ENCODE measurements at regions not wholly inside any gene's neighbourhood (a gene's known extent, or its start where the extent isn't known, plus 50 kb on each side); places are given as distances from the start of the nearest gene placed in this dataset.

- CTCF ChIA-PET: interaction anchor here (1.0 kb wide), 1 partner anchor 10 kb away, joined by 4 read pairs; no protein-coding TSS in a partner anchor
- intact Hi-C loops (cut with micrococcal nuclease): no loop called here
These were observed 82.0 kb upstream of the WWC1 start for GRCh38 chr5:168209244-168209995.

GRCh38 chr5:168209997-168210396 is 81.4 kb upstream of the WWC1 start:
- ChIA-PET POLR2A (no interaction called here), CTCF (interaction anchor here (1.0 kb wide), 1 partner anchor 10 kb away, joined by 4 read pairs; no protein-coding TSS in a partner anchor)
- no peaks in the 10 kb centered on the region for H3K4me1 Mint-ChIP-seq (ENCODE audit: low read depth)
- H3K4me3 Mint-ChIP-seq: no peak overlapping the region
- no peaks in the 10 kb centered on the region for H3K36me3 Mint-ChIP-seq
- H3K9me3 Mint-ChIP-seq: no peaks in the 10 kb centered on the region
- no peak for DNase-seq
- H3K27me3 Mint-ChIP-seq: peaks cover 3% of the 10 kb centered on the region
- H3K27ac Mint-ChIP-seq: no peak overlapping the region
- intact Hi-C loops (cut with micrococcal nuclease): no loop called here

More at GRCh38 chr5:168209244-168209995, 82.0 kb upstream of the WWC1 start:
- Mint-ChIP-seq H3K27ac (no peak overlapping the region), H3K4me3 (no peak overlapping the region), H3K9me3 (no peaks in the 10 kb centered on the region), H3K27me3 (peaks cover 3% of the 10 kb centered on the region), H3K4me1 (ENCODE audit: low read depth) (no peaks in the 10 kb centered on the region), H3K36me3 (no peaks in the 10 kb centered on the region)
- no peak for DNase-seq
- POLR2A ChIA-PET: no interaction called here

GRCh38 chr5:168211245-168211644 is 80.2 kb upstream of the WWC1 start:
- Mint-ChIP-seq H3K4me1 (ENCODE audit: low read depth) (no peaks in the 10 kb centered on the region), H3K4me3 (no peak overlapping the region), H3K36me3 (no peaks in the 10 kb centered on the region), H3K27ac (no peak overlapping the region), H3K9me3 (no peaks in the 10 kb centered on the region), H3K27me3 (peaks cover 3% of the 10 kb centered on the region)
- CTCF ChIA-PET: no interaction called here
- POLR2A ChIA-PET: no interaction called here
- DNase-seq: no peak
- intact Hi-C loops (cut with micrococcal nuclease): no loop called here

GRCh38 chr5:168211936-168212335 is 79.5 kb upstream of the WWC1 start:
- POLR2A ChIA-PET: no interaction called here
- CTCF ChIA-PET: no interaction called here
- DNase-seq: no peak
- no peak overlapping the region for H3K27ac Mint-ChIP-seq
- intact Hi-C loops (cut with micrococcal nuclease): no loop called here
- H3K36me3 Mint-ChIP-seq: no peaks in the 10 kb centered on the region
- H3K9me3 Mint-ChIP-seq: no peaks in the 10 kb centered on the region
- H3K4me1 Mint-ChIP-seq (ENCODE audit: low read depth): no peaks in the 10 kb centered on the region
- H3K4me3 Mint-ChIP-seq: no peak overlapping the region
- peaks cover 3% of the 10 kb centered on the region for H3K27me3 Mint-ChIP-seq

GRCh38 chr5:168214071-168214470 is 77.4 kb upstream of the WWC1 start:
- intact Hi-C loops (cut with micrococcal nuclease): no loop called here
- H3K27ac Mint-ChIP-seq: no peak overlapping the region
- POLR2A ChIA-PET: no interaction called here
- H3K9me3 Mint-ChIP-seq: no peaks in the 10 kb centered on the region
- H3K36me3 Mint-ChIP-seq: no peaks in the 10 kb centered on the region
- H3K4me3 Mint-ChIP-seq: no peak overlapping the region
- H3K27me3 Mint-ChIP-seq: peaks cover 7% of the 10 kb centered on the region
- DNase-seq: no peak
- no peaks in the 10 kb centered on the region for H3K4me1 Mint-ChIP-seq (ENCODE audit: low read depth)
- CTCF ChIA-PET: no interaction called here

GRCh38 chr5:168214886-168215285 is 76.6 kb upstream of the WWC1 start:
- Mint-ChIP-seq H3K9me3 (no peaks in the 10 kb centered on the region), H3K4me1 (ENCODE audit: low read depth) (peaks cover 2% of the 10 kb centered on the region), H3K27me3 (peaks cover 5% of the 10 kb centered on the region), H3K4me3 (no peak overlapping the region), H3K27ac (no peak overlapping the region), H3K36me3 (no peaks in the 10 kb centered on the region)
- intact Hi-C loops (cut with micrococcal nuclease): no loop called here
- CTCF ChIA-PET: no interaction called here
- POLR2A ChIA-PET: no interaction called here
- DNase-seq: no peak

- Mint-ChIP-seq H3K36me3 (no peaks in the 10 kb centered on the region), H3K4me3 (no peak overlapping the region), H3K27me3 (peaks cover 5% of the 10 kb centered on the region), H3K9me3 (no peaks in the 10 kb centered on the region), H3K4me1 (ENCODE audit: low read depth) (peaks cover 2% of the 10 kb centered on the region), H3K27ac (no peak overlapping the region)
- ChIA-PET POLR2A (no interaction called here), CTCF (interaction anchor here (0.7 kb wide), 1 partner anchor 82 kb away, joined by 3 read pairs; no protein-coding TSS in a partner anchor)
- intact Hi-C loops (cut with micrococcal nuclease): no loop called here
- no peak for DNase-seq
These were observed 75.8 kb upstream of the WWC1 start for GRCh38 chr5:168215646-168216045.

GRCh38 chr5:168216989-168217388 is 74.5 kb upstream of the WWC1 start:
- intact Hi-C loops (cut with micrococcal nuclease): no loop called here
- H3K4me3 Mint-ChIP-seq: no peak overlapping the region

GRCh38 chr5:168217497-168217896 is 73.9 kb upstream of the WWC1 start:
- Mint-ChIP-seq H3K27ac (no peak overlapping the region), H3K4me3 (no peak overlapping the region), H3K36me3 (no peaks in the 10 kb centered on the region), H3K4me1 (ENCODE audit: low read depth) (peaks cover 2% of the 10 kb centered on the region), H3K27me3 (peaks cover 3% of the 10 kb centered on the region), H3K9me3 (no peaks in the 10 kb centered on the region)
- POLR2A ChIA-PET: no interaction called here
- CTCF ChIA-PET: interaction anchor here (0.6 to 4.4 kb wide), 4 partner anchors 10 to 495 kb away, joined by 3 to 31 read pairs (median 4); no protein-coding TSS in a partner anchor
- intact Hi-C loops (cut with micrococcal nuclease): no loop called here
- DNase-seq: no peak

More at GRCh38 chr5:168216989-168217388, 74.5 kb upstream of the WWC1 start:
- ChIA-PET CTCF (interaction anchor here (0.6 to 4.4 kb wide), 4 partner anchors 11 to 495 kb away, joined by 3 to 31 read pairs (median 4); no protein-coding TSS in a partner anchor), POLR2A (no interaction called here)
- no peaks in the 10 kb centered on the region for H3K9me3 Mint-ChIP-seq
- H3K4me1 Mint-ChIP-seq (ENCODE audit: low read depth): peaks cover 2% of the 10 kb centered on the region
- H3K36me3 Mint-ChIP-seq: no peaks in the 10 kb centered on the region
- no peak for DNase-seq
- H3K27me3 Mint-ChIP-seq: peaks cover 5% of the 10 kb centered on the region
- H3K27ac Mint-ChIP-seq: no peak overlapping the region

GRCh38 chr5:168218746-168219145 is 72.7 kb upstream of the WWC1 start:
- intact Hi-C loops (cut with micrococcal nuclease): loop anchor here (1.0 kb wide), 2 partner anchors 104 to 495 kb away; no protein-coding TSS in a partner anchor
- Mint-ChIP-seq H3K4me3 (no peak overlapping the region), H3K4me1 (ENCODE audit: low read depth) (peaks cover 2% of the 10 kb centered on the region), H3K27ac (no peak overlapping the region), H3K9me3 (no peaks in the 10 kb centered on the region), H3K36me3 (no peaks in the 10 kb centered on the region), H3K27me3 (peaks cover 5% of the 10 kb centered on the region)
- CTCF ChIA-PET: interaction anchor here (1.0 to 4.4 kb wide), 9 partner anchors 9 to 496 kb away, joined by 3 to 39 read pairs (median 6); no protein-coding TSS in a partner anchor
- POLR2A ChIA-PET: no interaction called here
- DNase-seq: no peak

- no peak overlapping the region for H3K4me3 Mint-ChIP-seq
- intact Hi-C loops (cut with micrococcal nuclease): loop anchor here (1.0 kb wide), 2 partner anchors 105 to 496 kb away; no protein-coding TSS in a partner anchor
These were observed 71.7 kb upstream of the WWC1 start for GRCh38 chr5:168219515-168220410.

GRCh38 chr5:168224085-168224484 is 67.4 kb upstream of the WWC1 start:
- Mint-ChIP-seq H3K4me3 (no peak overlapping the region), H3K9me3 (no peaks in the 10 kb centered on the region), H3K27me3 (peaks cover 4% of the 10 kb centered on the region), H3K4me1 (ENCODE audit: low read depth) (peaks cover 23% of the 10 kb centered on the region), H3K36me3 (no peaks in the 10 kb centered on the region), H3K27ac (no peak overlapping the region)
- POLR2A ChIA-PET: no interaction called here
- CTCF ChIA-PET: no interaction called here
- no peak for DNase-seq
- intact Hi-C loops (cut with micrococcal nuclease): no loop called here

More at GRCh38 chr5:168219515-168220410, 71.7 kb upstream of the WWC1 start:
- POLR2A ChIA-PET: no interaction called here
- peak; percentile 33 for DNase-seq
- Mint-ChIP-seq H3K4me1 (ENCODE audit: low read depth) (peaks cover 2% of the 10 kb centered on the region), H3K27me3 (peaks cover 6% of the 10 kb centered on the region), H3K36me3 (no peaks in the 10 kb centered on the region), H3K9me3 (no peaks in the 10 kb centered on the region), H3K27ac (no peak overlapping the region)
- CTCF ChIA-PET: interaction anchor here (0.6 to 4.4 kb wide), 18 partner anchors 8 to 668 kb away, joined by 3 to 39 read pairs (median 4); no protein-coding TSS in a partner anchor
